GM18508 (cell line): ENCODE measurements at regions not wholly inside any gene's neighbourhood (a gene's known extent, or its start where the extent isn't known, plus 50 kb on each side); places are given as distances from the start of the nearest gene placed in this dataset.

Experiments used
- ATAC-seq: cut with Tn5 transposase; IDR thresholded peaks from one replicate; pipeline ENCODE4 v1.9.1; 2021; ENCODE audit warnings: moderate number of reproducible peaks; ENCODE audit not compliant: insufficient read depth, unreplicated experiment

DNA sequence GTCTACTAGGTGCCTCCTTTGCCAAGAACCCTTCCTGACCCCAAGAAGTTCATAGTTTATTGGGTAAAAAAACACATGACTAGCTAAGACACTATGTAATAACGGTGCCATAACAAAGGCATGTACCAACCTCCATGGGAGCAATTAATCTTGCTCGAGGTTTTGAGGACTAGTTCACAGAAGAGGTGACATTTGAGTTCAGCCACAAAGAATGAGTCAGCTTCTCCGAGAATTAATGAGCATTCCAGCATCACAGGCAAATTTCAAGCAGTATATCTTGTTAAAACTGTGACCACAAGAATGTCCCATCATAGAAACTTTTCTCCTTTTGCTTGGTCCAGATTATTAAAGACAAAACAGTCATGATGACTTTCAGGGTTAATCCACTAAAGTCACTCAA is 113.0 kb upstream of the RAP1B start:
- no peak for ATAC-seq

GRCh38 chr12:68498736-68499135 is 112.0 kb upstream of the RAP1B start:
- ATAC-seq = no peak

DNA sequence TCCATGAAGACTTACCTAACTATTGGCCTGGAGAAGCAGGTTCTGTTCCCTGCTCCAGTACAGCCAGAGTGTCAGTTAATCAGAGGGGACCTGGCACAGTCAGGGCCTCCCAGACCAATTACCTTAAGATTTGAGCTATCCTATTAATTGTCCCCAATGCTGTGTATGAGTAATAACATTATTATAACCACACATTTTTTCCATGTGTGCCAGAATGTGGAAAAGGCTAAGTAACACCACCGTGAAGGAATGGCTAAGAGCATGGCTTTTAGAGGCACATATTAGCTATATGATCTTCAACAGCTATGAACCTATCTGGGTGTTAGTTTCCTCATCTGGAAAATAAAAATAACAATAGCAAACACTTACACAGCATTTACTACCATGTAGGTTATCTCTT is 111.1 kb upstream of the RAP1B start:
- no peak for ATAC-seq

- no peak for ATAC-seq
Observed at GRCh38 chr12:68501226-68501625, 109.5 kb upstream of the RAP1B start.

- no peak for ATAC-seq
Observed at GRCh38 chr12:68505970-68506369, 104.7 kb upstream of the RAP1B start.

GRCh38 chr12:68506619-68507018 is 104.1 kb upstream of the RAP1B start:
- ATAC-seq = no peak

GRCh38 chr12:68507657-68508056 is 103.0 kb upstream of the RAP1B start:
- no peak for ATAC-seq

DNA sequence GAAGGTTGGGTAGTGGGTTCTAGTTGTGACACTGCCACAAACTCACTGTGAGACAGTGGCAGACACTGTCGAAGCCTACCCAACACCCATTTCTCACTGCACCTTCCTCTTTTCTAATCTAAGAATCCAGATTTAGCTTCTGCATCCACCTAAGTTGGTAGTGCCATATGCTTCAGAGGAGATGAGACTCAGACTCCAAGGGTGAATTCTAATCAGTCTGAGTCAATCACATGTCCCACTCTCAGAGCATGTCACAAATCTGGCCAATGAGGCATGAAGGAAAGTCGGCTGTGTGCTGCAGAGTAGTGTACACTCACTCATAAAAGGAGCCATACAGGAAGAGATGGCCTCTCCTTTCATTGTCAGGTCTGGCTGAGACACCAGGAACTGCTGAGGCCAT is 102.1 kb upstream of the RAP1B start:
- no peak for ATAC-seq

DNA sequence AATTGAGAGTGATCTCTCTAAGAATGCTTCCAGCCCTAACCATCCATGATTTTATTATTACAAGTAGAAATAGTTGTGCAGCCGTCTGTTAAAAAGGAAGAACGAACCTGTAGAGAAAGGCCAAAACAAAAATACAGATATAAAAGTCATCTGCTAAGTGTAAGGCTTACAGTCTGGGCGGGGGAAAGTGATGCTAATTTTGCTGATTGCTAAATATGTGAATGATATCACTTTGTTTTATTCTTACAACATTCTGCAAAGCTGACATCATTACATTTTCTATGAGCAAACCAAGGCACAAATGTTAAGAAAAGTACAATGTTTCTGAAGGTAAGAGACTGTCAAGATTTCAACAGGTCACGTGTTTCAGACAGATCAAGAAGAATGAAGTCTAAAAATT is 101.5 kb upstream of the RAP1B start:
- no peak for ATAC-seq

- no peak for ATAC-seq
Observed at GRCh38 chr12:68510397-68510796, 100.3 kb upstream of the RAP1B start.

DNA sequence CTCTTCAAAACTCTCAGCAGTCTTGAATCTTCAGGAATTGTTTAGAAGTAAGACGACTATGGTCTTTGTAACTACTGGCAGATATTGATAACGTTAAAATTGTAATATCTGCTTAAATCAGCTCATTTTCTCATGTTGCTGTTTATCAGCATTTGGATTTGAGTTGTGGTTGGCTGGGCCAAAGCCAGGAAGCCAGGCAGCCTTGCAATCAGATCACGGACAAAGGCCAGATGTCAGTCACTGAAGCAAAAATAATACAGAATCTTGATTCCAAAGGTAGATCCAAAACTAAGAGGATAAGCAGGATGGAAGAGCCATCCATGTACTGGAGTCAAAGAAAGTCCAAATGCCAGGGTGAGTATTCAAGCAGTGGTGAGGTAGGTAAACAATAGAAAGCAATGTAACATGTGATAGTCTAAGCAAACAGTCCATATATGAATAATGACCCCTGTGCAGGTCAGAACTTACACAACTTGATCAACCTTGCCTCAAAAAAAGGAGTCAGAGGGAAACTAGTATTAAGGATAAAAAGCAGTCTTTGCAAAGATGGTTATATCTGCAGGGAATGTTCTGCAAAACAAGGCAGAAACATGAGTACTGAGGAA is 95.8 kb upstream of the RAP1B start:
- no peak for ATAC-seq

GRCh38 chr12:68515793-68516192 is 94.9 kb upstream of the RAP1B start:
- ATAC-seq = no peak

DNA sequence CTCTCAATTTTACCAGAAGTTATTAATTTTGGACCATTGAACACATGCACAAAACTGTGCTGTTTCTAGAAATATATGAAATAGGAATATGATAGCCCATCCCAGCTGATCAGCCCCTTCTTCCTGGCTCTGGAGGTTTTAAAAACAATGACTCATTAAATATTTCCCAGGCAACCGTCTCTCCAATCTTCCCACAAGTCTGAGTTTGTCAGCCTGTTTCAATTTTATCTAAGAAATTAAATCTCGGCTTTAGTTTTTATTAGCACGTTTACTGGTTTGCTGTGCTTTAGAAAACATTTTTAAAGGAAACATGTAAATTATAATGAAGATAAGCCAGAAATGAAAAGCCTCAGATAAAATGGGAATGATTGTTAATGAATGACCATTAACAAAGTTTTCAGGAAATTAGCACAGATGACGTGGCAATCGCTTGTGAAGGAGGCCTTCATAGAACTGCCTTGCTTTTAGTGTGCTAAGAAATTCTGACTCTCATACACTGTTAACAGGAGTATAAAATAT is 89.3 kb upstream of the RAP1B start:
- ATAC-seq = no peak

- ATAC-seq = no peak
Observed at GRCh38 chr12:68521848-68522502, 88.7 kb upstream of the RAP1B start.

GRCh38 chr12:68529466-68529865 is 81.2 kb upstream of the RAP1B start:
- no peak for ATAC-seq

DNA sequence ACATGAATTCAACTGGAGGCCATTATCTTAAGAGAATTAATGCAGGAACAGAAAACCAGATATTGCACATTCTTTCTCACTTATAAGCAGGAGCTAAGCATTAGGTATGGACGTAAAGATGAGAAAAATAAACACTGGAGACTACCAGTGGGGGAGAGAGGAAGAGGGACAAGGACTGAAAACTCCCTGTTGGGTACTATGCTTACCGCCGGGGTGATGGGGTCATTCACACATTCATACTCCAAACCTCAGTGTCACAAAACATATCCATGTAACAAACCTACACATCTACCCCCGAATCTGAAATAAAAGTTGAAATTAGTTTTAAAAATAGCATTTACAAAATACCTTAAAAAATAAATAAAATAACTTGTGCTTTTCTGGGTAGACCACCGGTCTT is 80.8 kb upstream of the RAP1B start:
- ATAC-seq = no peak

- ATAC-seq = no peak
Observed at GRCh38 chr12:68530299-68530698, 80.4 kb upstream of the RAP1B start.

- ATAC-seq = no peak
Observed at GRCh38 chr12:68530965-68531364, 79.7 kb upstream of the RAP1B start.

- ATAC-seq = no peak
Observed at GRCh38 chr12:68532204-68532886, 78.4 kb upstream of the RAP1B start.

DNA sequence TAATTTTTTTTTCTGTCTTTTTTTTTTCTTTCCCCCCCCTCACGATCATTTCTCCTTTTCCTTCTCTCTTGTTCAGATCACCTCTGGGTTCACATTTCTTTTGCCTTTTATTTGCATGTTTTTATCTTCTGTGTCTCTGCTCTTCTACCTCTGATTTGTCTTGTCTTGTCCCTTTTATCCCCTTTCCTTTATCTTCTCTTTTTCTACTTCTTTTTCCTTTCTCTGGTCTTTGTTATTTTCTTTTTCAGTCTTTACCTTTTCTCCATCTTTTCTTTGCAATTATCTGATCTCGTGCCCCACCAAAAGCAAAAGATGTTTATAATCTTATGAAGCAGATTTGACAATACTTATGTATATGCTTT is 77.8 kb upstream of the RAP1B start:
- ATAC-seq = no peak

DNA sequence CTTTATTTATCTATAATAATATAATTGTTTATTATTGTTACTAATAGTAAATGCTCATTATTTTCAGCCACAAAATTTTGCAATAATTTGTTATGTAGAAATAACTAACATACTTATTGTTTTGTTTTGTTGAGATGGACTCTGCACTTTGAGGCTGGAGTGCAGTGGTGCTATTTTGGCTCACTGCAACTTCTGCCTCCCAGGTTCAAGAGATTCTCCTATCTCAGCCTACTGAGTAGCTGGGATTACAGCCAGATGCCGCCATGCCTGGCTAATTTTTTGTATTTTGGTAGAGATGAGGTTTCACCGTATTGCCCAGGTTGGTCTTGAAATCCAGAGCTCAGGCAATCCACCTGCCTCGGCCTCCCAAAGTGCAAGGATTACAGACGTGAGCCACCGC is 76.6 kb upstream of the RAP1B start:
- ATAC-seq = no peak
